Panc1 (cell line): ENCODE measurements at regions not wholly inside any gene's neighbourhood (a gene's known extent, or its start where the extent isn't known, plus 50 kb on each side); places are given as distances from the start of the nearest gene placed in this dataset.
"Not testable (repeated sequence)": the region's sequence is repeated elsewhere in the genome, so short reads cannot be mapped to it uniquely, and the experiment has no call there.

Experiments used
- CTCF ChIP-seq: fragments of 450-650 bp; IDR thresholded peaks from 2 replicates; pipeline ENCODE4 v1.5.1; 2017; ENCODE audit warnings: mild to moderate bottlenecking
- POLR2AphosphoS5 ChIP-seq: IDR thresholded peaks from 2 replicates; pipeline ENCODE4 v1.6.1; 2012; ENCODE audit warnings: mild to moderate bottlenecking, low read depth, low read length, moderate library complexity
- SIN3A ChIP-seq: IDR thresholded peaks from 2 replicates; pipeline ENCODE4 v1.6.1; 2012; ENCODE audit warnings: low read depth, mild to moderate bottlenecking, low read length, moderate library complexity, borderline replicate concordance; ENCODE audit not compliant: insufficient read depth
- TCF7L2 ChIP-seq: IDR thresholded peaks from 2 replicates; pipeline ENCODE4 v1.6.1; 2011; ENCODE audit warnings: mild to moderate bottlenecking, low read depth, low read length, inconsistent platforms

DNA sequence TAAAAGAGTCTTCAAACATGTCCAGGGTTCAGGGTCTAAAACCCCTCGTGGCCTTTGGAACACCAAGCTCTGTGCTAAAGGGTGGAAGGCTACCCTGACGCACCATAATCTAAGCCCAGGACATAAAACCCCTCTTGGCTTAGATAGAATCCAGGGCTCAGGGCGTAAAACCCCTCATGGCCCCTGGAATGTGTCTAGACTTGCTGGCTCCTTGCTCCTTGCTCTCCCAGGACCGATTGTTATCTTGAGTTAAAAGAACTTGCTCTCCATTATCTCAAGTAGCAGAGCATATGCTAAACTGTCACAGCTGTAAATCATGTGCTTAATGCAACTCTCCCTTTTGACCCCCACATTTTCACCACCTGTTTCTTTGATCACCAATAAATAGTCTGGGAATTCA, 758.1 kb upstream of the SLC8A1 start:
- TF ChIP-seq POLR2AphosphoS5, CTCF, SIN3A, TCF7L2: not testable (repeated sequence)
